Stimulated activated CD8-positive, alpha-beta memory T cell treated with anti-CD3 and anti-CD28 coated beads, Interleukin-7, amount 100 ng/mL, for 24 hours (primary cell): ENCODE measurements at regions not wholly inside any gene's neighbourhood (a gene's known extent, or its start where the extent isn't known, plus 50 kb on each side); places are given as distances from the start of the nearest gene placed in this dataset.

Experiments used
- DNase-seq: peaks from one replicate; pipeline ENCODE4 v3.0.0-alpha.2; 2020; ENCODE audit warnings: low read depth

- DNase-seq: no peak
These were observed 385.9 kb downstream of the MAN2A1 start for GRCh38 chr5:110075656-110076055.

- DNase-seq: no peak
These were observed 387.4 kb downstream of the MAN2A1 start for GRCh38 chr5:110077147-110077546.

DNA sequence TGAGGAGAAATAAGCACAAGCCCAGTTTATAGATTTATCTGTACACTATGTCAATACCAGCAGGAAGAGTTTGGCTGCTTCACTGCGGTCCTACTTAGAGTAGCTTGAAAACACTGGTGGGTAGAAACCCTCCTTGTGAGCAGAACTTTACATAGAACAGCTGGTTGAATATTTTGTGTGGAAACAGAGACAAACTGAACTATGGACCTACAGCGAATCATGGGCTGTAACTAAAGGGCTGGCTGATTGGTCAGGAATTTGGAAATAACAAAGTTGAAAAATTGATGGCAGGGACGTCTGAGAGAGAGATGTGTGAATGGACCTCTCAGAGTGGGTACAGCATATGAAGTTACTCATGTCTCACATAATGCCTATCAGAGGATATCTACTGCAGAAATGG, 392.5 kb downstream of the MAN2A1 start:
- no peak for DNase-seq

GRCh38 chr5:110082863-110083262, 393.1 kb downstream of the MAN2A1 start:
- DNase-seq: no peak

DNA sequence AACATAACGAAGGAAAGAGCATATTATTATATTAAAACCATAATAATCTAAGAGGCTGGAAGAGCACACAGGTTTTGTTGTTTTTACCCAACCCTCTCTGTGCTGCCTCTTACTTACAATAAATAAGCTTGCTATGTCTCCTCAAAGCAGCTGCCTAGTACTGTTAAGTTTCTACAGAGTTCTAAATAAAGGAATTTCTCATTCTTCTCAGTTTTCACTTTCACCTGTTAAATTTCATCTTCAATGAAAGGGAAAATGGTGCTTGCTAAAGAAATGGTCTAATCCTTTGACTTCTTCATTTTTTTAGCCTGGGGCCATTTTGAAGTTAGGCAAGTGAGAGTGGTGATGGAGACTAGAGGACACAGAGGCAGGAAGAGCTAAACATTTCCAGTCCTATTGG, 396.1 kb downstream of the MAN2A1 start:
- DNase-seq: no peak

DNA sequence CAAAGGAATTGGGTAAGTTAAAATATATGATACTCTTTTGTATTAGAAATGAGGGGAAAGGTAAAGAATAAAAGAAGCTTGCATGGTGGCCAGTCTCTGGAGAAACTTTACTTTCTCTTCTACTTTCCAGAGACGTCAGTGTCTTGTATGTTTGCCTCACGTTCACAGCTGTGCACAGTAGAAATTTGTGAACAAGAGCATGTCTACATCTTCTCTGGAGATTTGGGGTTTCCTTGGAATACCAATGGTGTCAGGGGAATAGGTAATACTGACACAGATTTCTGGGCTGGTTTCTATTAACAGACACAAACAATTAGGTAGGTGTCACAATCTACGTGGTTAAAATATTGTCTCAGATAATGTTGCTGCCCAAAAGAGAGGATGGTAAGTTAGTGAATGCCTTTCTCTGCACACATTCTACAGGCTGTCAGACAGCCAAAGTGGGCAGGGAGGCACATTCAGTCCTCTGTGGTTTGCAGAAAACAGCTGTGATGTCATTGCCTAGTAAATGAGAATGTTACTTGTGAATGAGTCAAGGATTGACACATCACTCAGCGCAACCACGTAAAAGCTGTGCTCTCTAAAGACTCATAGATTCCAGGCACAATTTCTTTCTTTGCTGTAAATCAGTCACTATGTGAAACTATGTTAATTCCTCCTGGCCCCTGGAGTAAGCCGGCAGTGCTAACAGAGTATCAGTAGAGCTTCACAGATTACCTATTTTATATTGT, 397.1 kb downstream of the MAN2A1 start:
- peak; percentile 10 for DNase-seq

- no peak for DNase-seq
These were observed 398.1 kb downstream of the MAN2A1 start for GRCh38 chr5:110087829-110088228.

DNA sequence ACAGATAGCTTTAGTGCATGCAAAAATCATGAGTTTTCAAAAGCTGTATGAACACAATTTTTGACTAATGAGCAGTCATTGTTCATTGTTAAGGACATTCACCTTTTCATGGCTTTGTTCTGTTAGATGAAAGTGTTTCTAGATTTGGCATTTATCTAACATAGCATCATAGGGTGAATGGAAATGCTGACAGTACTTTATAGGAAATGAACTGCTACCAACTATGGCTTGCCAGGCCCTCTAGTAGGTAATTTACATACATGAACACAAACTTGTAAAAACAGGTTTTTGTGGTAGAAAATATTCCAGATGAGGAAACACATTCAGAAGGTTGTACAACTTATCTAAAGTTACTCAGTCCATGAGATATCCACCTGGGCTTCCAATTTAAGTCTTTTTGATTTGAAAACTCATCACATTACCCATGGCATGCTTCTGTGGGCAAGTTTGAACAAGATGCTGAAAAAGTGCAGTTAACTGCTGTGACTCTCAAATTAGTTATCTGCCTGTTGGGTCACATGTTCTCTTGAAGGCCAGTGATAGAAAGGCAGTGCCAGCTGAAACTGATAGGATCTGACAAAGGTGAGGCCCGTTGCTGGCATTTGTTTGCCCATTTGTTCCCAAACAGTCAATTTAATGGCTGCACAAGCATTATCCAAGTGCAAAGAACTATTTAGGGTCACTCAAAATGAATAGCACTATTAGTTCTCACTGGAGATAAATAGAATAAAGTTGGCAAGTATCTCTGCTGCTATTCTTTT, 399.1 kb downstream of the MAN2A1 start:
- DNase-seq: no peak

- DNase-seq: no peak
These were observed 403.4 kb downstream of the MAN2A1 start for GRCh38 chr5:110092955-110093785.

- no peak for DNase-seq
These were observed 404.4 kb downstream of the MAN2A1 start for GRCh38 chr5:110094109-110094508.

DNA sequence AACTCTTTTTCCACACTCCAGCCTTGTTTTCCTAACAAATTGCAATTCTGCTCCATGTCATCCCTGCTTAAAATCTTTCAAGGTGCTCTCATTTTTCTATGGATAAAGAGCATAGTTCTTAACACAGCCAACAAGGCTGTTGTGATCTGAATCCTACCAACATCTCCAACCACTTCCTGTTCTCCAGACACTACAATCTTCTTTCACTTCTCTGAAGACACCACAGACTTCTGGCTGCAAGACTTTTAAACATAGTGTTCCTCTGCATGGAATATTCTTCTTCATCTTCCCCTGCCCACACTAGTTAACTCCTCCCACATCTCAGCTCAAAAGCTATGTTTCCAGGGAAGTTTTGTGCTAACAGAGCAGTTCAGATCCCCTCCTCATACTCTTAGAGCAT, 404.8 kb downstream of the MAN2A1 start:
- DNase-seq: no peak

- DNase-seq: no peak
These were observed 406.7 kb downstream of the MAN2A1 start for GRCh38 chr5:110096419-110096818.

DNA sequence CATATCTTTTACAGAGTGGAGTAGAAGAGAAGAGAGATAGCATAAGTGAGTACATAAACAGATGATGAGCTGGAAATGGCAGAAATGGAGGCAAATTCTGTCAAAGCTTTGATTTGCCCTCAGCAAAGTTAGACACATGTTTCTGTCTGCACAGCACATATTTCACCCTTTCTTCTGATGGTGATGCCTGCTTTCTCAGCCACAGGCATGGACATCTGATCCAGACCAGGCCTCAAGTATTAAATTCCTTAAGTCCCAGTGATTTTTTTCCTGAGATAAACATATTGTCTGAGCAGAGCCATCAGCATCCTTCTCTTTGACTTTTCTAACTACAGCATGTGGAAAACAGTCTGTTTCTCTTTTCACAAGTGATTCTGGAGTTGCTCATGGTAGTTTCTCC, 409.8 kb downstream of the MAN2A1 start:
- DNase-seq: no peak

DNA sequence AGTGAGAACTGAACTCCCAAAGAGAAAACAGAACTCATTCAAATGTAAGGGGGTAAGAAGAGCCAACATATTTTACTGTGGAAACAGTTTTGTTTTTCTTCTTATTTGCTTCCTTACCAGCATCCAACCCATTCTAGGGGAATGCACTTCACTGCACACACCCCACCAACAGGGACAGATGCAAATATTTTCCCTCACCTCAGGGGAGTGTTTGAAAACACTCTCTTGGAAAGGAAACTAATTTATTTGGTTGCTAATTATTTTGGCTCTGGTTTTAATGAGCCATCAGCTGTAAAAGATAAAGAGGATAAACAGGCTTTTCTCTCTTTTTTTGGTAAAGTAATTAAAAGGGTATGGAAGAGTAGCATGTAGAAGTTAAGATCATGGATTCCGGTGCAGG, 413.4 kb downstream of the MAN2A1 start:
- DNase-seq: no peak

DNA sequence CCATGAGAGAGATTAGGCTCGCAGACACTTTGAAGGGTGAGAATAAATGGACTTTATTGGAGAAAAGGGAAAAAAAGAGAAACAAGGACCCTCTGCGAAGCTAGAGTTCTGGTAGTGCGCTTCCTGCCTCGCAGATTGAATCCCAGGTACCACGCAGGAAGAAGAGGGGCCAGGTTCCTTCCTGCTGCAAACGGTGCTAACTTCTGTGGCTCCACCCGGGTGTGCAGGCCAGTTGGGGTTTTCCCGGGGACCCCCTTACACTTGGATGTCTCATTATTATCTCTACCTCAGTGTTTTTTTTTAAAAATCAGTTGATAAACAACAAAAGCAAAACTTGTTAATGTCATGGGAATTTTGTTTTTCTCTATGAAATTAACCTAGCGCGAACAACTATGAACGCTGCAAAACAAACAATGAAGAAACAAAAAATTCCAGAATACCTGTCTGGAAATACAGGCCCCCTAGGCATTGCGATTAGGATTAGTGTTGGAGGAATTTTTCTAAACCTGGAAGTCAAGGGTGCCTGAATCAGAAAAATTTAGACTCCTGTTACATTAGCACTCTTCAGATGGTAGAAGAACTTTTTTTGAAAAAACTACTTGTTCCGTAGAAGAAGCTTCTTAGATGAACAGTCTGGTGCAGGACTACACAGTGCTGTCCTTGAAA, 414.5 kb downstream of the MAN2A1 start:
- DNase-seq: no peak

DNA sequence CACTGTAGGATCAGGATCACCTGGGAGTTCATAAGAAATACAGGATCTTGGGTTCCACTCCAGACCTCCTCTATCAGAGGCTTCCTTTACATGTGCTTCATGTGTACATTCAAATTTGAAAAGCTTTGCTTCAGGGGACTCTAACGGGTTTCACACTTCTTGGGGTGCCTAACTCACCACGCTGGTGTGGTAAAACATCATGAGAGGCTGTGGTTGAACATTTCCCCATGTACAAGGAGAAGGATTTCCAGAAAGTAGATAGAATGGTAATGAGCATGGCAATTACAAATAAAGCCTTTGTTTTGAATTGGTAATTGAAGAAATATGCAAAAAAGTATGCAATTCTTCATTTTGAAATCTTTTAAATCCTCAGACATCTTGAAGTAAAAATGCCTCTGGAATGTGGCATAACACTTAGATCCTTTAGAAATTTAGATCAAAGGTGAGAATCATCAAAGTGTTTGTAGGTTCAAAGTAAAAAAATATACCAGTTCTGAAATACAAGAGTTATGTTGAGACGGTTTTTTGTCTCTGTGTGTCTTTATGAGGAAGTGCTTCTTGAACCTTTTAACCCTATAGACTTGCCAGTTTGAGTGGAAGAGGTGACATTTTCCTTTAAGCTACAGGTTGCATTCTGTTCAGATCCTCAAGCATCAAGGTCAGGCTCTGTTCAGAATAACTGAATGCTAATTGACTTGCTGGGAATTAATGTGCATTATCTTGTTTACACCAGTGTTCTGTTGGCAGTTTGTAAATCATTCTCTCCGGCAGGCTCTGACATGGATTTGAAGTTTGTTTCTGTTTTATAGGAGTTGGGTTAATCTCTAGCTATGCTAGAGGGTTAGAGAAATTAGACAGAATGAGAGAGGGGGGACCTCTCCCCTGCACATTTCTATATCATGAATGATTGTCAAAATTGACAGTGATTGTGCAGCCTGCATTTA, 415.3 kb downstream of the MAN2A1 start:
- no peak for DNase-seq

DNA sequence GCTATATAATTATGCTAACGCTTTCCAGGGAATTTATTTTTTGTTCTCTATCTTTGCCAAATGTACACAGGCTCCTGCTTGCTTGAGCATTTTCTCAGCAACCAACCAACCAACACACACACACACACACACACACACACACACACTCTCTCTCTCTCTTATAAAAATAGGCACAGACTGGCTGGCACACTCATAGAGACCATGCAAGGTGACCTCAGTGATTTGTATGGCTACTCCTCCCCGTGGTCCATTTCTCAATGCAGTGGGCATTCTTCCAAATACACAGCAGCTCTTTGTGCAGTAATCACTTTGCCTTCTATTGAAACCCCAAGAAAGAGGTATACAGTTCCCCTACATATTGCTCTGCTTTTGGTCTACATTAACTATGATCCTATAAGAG, 416.0 kb downstream of the MAN2A1 start:
- no peak for DNase-seq

DNA sequence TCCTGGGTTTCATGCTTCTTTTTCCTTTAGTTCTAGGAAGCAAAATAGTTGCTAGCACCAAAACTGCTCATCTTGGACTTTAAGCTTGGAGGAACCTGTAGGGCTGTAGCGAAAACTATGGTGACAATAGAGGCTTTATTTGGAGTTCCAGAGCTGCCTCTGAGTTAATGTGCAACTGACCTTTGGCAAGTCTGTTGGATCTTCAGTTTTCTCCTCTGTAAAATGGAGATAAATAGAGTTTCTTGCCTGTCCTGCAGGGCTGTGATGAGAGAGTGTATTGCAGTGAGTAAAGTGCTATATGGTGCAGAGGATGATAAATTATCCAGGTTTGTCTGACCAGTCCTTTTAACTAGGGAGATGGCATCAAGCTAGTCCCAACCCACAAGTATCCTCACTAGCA, 417.0 kb downstream of the MAN2A1 start:
- DNase-seq: no peak

DNA sequence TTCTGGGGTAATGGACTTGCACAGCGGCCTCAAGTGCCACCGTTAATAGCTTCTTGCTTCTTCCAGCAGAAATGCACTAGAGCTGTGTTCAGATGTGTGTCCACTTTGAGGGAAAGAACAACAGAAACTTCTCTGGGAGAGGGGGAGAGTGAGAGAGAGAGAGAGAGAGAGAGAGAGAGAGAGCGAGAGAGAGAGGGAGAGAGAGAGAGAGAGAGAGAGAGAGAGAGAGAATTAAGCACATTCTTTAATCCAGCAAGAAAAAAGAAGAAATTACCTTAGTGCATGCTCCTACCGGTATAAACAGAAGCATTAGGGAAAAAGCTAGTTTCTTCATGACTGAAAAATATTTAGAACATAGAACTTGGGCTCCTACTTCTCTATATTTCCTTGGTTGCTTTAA, 418.8 kb downstream of the MAN2A1 start:
- DNase-seq: no peak

DNA sequence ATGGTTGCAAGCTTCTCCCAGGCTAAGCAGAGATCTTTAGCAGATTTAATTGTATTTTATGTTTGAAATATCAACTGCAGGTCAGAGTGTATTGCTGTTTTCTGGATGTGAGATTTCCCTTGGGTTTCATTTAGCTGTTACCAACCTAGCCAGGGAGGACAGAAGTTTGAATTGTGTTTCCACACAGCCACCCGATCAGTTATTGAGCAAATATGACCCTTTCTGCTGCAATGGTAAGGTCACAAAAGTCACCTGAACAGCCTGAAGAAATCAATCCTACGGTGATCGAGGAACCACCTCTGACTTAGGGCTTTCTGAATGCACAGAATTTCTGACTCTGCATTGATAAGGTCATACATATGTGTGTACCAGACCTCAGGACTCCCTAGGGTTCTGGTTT, 419.9 kb downstream of the MAN2A1 start:
- no peak for DNase-seq

DNA sequence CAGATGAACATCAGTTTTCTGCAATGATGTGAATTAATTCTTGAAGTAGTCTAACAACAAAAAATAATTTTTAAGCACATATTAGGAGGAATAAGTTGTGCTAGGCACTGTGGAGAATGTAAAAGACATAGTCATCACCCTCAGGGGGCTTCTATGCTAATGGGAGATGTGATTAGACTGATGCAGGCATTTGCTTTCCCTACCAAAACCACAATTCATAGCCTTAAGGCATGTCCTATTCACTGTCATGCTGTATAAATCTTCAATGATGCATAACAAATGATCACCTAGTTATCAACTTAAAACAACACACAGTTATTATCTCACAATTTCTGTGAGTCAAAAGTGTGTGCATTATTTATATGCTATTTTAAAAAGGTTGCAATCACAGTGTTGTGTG, 422.6 kb downstream of the MAN2A1 start:
- no peak for DNase-seq
